GM23248 (cell line): ENCODE measurements at regions not wholly inside any gene's neighbourhood (a gene's known extent, or its start where the extent isn't known, plus 50 kb on each side); places are given as distances from the start of the nearest gene placed in this dataset.

ENCODE experiments used
- DNase-seq: peaks from one replicate; pipeline ENCODE4 v3.0.0-alpha.2; 2015
- H2AFZ ChIP-seq: fragments of 200-600 bp; sonication (generic); 2 replicates; pipeline ENCODE4 v1.6.1; 2016; ENCODE audit warnings: antibody characterized with exemption
- H3F3A ChIP-seq: fragments of 200-600 bp; sonication (generic); 2 replicates; pipeline ENCODE4 v1.6.1; 2016; ENCODE audit warnings: mild to moderate bottlenecking, antibody characterized with exemption, mixed run types; ENCODE audit not compliant: insufficient read depth
- H3K27ac ChIP-seq: fragments of 200-600 bp; sonication (generic); 2 replicates; pipeline ENCODE4 v1.5.1; 2016; ENCODE audit warnings: mild to moderate bottlenecking
- H3K27me3 ChIP-seq: fragments of 200-600 bp; sonication (generic); replicated peaks from 2 replicates; pipeline ENCODE4 v1.6.1; 2016; ENCODE audit warnings: mild to moderate bottlenecking; ENCODE audit not compliant: insufficient read depth
- H3K36me3 ChIP-seq: fragments of 200-600 bp; sonication (generic); 2 replicates; pipeline ENCODE4 v1.6.1; 2016; ENCODE audit warnings: low read depth, mild to moderate bottlenecking
- H3K4me1 ChIP-seq: fragments of 200-600 bp; sonication (generic); 2 replicates; pipeline ENCODE4 v1.6.1; 2016; ENCODE audit warnings: mild to moderate bottlenecking; ENCODE audit not compliant: insufficient read depth
- H3K4me2 ChIP-seq: fragments of 200-600 bp; sonication (generic); one replicate; pipeline ENCODE4 v1.6.1; 2016; ENCODE audit warnings: mild to moderate bottlenecking; ENCODE audit not compliant: unreplicated experiment
- H3K4me3 ChIP-seq: fragments of 200-600 bp; sonication (generic); 2 replicates; pipeline ENCODE4 v1.5.1; 2016; ENCODE audit warnings: mild to moderate bottlenecking
- H3K79me2 ChIP-seq: fragments of 200-600 bp; sonication (generic); 2 replicates; pipeline ENCODE4 v1.6.1; 2016; ENCODE audit warnings: mild to moderate bottlenecking; ENCODE audit not compliant: insufficient read depth
- H3K9ac ChIP-seq: fragments of 200-600 bp; sonication (generic); 2 replicates; pipeline ENCODE4 v1.6.1; 2016; ENCODE audit warnings: mild to moderate bottlenecking
- H3K9me2 ChIP-seq: fragments of 200-600 bp; sonication (generic); 2 replicates; pipeline ENCODE4 v1.6.1; 2016; ENCODE audit warnings: mixed run types, mild to moderate bottlenecking, moderate library complexity; ENCODE audit not compliant: insufficient read depth
- H3K9me3 ChIP-seq: fragments of 200-600 bp; sonication (generic); one replicate; pipeline ENCODE4 v1.6.1; 2017; ENCODE audit warnings: low read depth
- H4K20me1 ChIP-seq: fragments of 200-600 bp; sonication (generic); 2 replicates; pipeline ENCODE4 v1.6.0; 2016; ENCODE audit not compliant: insufficient read depth
- EZH2 ChIP-seq: fragments of 200-600 bp; sonication (generic); IDR thresholded peaks from 2 replicates; pipeline ENCODE4 v1.6.1; 2018; ENCODE audit warnings: antibody characterized with exemption, mild to moderate bottlenecking; ENCODE audit not compliant: insufficient read depth, poor library complexity, severe bottlenecking
- EZH2phosphoT487 ChIP-seq: fragments of 200-600 bp; sonication (generic); IDR thresholded peaks from 2 replicates; pipeline ENCODE4 v1.6.1; 2018; ENCODE audit warnings: antibody characterized with exemption, moderate library complexity, mild to moderate bottlenecking, low read depth; ENCODE audit not compliant: insufficient read depth
- WGBS, 2 experiments: methylation state at CpG; one replicate each; pipeline ENCODE4 v1.1.6; 2015 to 2017; ENCODE audit warnings: low lambda C conversion rate in 2 of 2, low coverage in 1 of 2; ENCODE audit errors: missing lambda C conversion rate in 2 of 2; 5-methylcytosine and 5-hydroxymethylcytosine counted together
- in situ Hi-C: fragments of 300-500 bp; cut with MboI; formaldehyde crosslinking; loops from 2 replicates; pipeline ENCODE4 v1.15.0; 2020

GRCh38 chr1:175840787-175841186 is 97.4 kb upstream of the TNR start:
- Histone ChIP-seq H3K9me3 (no peaks in the 10 kb centered on the region), H3K36me3 (no peaks in the 10 kb centered on the region), H3K27me3 (peaks cover 7% of the 10 kb centered on the region; the same call in 1 of the 2 replicates), H3F3A (no peaks in the 10 kb centered on the region), H3K4me2 (no peak overlapping the region), H3K27ac (no peak overlapping the region), H3K9ac (no peak overlapping the region), H3K79me2 (no peaks in the 10 kb centered on the region), H3K4me3 (no peak overlapping the region), H3K4me1 (no peaks in the 10 kb centered on the region), H2AFZ (no peak overlapping the region), H3K9me2 (no peaks in the 10 kb centered on the region), H4K20me1 (no peaks in the 10 kb centered on the region)
- WGBS, 2 experiments: 56 to 65% methylated on average over 5 of the region's 5 CpGs
- DNase-seq: no peak
- in situ Hi-C loops: no loop called here
- no peak for TF ChIP-seq EZH2
- no peak for TF ChIP-seq EZH2phosphoT487

DNA sequence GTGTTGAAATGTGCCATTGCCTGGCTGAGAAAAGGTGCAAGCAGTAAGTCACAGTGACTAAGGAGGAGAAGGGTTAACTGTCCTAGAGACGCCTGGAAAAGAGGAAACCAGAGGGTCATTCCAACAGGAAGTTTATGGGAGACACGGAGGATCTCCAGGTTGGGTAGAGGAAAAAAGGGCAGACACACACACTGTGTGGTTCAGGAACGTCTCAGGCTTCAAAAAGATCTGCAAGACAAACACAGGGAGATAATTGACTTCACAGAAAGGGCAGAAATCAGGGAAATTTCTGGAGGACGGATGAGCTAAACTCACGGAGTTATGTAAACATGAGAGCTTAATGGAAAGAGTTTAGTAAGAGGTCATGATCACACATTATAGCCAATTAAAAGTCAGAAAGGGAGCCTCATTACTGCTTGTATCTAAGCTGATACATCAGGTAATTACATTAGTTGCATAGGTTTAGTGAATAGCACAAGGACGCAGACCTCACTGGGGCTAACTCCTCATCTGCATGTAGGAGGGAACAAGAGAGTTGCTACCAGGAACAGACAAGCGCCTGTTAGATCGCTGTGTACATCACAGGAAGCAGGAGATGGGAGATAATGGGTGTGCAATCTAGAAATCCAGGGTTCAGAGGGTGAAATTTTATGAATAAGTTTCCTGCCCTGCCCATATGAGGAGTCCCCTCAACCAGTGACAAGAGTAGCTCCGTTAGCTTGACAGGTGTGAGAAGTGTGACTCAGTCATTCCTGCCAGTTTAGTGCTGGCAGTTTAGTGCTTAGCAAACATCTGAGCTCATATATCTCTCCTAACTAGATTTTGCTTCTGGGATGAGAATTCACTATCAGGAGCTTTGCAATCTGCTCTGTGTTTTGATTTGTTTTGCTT is 96.6 kb upstream of the TNR start:
- no peak for TF ChIP-seq EZH2phosphoT487
- TF ChIP-seq EZH2: no peak
- no peak overlapping the region for H3K4me2 ChIP-seq
- H4K20me1 ChIP-seq: no peaks in the 10 kb centered on the region
- H2AFZ ChIP-seq: no peak overlapping the region
- WGBS, 2 experiments: 13 to 15% methylated on average over 9 of the region's 9 CpGs
- no peak overlapping the region for H3K27ac ChIP-seq
- H3K4me1 ChIP-seq: no peaks in the 10 kb centered on the region
- in situ Hi-C loops: no loop called here
- H3K4me3 ChIP-seq: no peak overlapping the region
- no peaks in the 10 kb centered on the region for H3K36me3 ChIP-seq
- peaks cover 7% of the 10 kb centered on the region; the same call in 1 of the 2 replicates for H3K27me3 ChIP-seq
- H3F3A ChIP-seq: no peaks in the 10 kb centered on the region
- no peak overlapping the region for H3K9ac ChIP-seq
- no peak for DNase-seq
- no peaks in the 10 kb centered on the region for H3K9me3 ChIP-seq
- no peaks in the 10 kb centered on the region for H3K9me2 ChIP-seq
- H3K79me2 ChIP-seq: no peaks in the 10 kb centered on the region

DNA sequence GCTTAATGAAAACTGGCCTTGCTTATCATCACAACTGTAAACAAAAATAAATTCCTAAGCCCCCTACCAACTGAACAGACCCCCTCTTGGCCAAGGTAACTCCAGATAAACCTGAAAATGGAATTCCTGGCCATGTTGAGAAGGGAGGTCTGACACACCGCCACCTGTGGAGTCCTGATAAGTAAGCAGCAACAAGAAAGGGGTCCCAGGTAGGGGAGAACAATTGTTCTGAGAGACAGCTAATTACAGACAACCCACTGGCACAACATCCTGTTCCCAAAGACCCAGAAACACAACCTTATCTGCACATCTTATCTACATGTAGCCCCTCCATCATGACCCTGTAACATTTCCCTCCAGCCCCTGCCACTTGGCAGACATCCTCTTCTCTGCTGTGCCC is 91.2 kb upstream of the TNR start:
- no peak overlapping the region for H3K27ac ChIP-seq
- no peak overlapping the region for H3K4me3 ChIP-seq
- no peaks in the 10 kb centered on the region for H3K27me3 ChIP-seq
- H3F3A ChIP-seq: no peaks in the 10 kb centered on the region
- H2AFZ ChIP-seq: no peak overlapping the region
- no peak overlapping the region for H3K9ac ChIP-seq
- 45 to 47% methylated on average over 1 of the region's 1 CpG for WGBS, 2 experiments
- H4K20me1 ChIP-seq: no peaks in the 10 kb centered on the region
- no peaks in the 10 kb centered on the region for H3K4me1 ChIP-seq
- no peaks in the 10 kb centered on the region for H3K9me3 ChIP-seq
- in situ Hi-C loops: no loop called here
- no peak for DNase-seq
- H3K79me2 ChIP-seq: no peaks in the 10 kb centered on the region
- no peak for TF ChIP-seq EZH2phosphoT487
- TF ChIP-seq EZH2: no peak
- H3K4me2 ChIP-seq: no peak overlapping the region
- no peaks in the 10 kb centered on the region for H3K36me3 ChIP-seq
- no peaks in the 10 kb centered on the region for H3K9me2 ChIP-seq

DNA sequence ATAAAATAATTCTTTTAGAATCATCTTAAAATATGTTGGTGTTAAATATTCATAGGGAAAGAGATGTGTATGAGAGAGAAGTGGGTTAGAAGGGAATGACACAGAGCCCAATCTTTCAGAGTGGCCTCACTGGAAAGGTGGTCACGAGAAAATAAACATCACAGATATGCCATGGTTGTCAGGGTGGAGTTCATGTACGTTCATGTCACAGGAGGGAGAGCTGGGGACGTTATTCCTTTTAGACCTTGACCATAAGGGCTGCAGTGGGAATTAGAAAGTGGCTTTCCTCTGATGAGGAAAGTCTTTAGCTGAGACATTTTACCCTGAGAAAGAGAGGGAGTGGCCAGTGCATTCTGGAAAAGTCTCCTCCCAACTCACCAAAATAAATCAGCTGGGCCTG is 90.6 kb upstream of the TNR start:
- Histone ChIP-seq H3K79me2 (no peaks in the 10 kb centered on the region), H3K4me1 (no peaks in the 10 kb centered on the region), H3K9me3 (no peaks in the 10 kb centered on the region), H3F3A (no peaks in the 10 kb centered on the region), H3K4me3 (no peak overlapping the region), H3K36me3 (no peaks in the 10 kb centered on the region), H3K9ac (no peak overlapping the region), H3K9me2 (no peaks in the 10 kb centered on the region), H3K4me2 (no peak overlapping the region), H3K27ac (no peak overlapping the region), H4K20me1 (no peaks in the 10 kb centered on the region), H2AFZ (no peak overlapping the region), H3K27me3 (no peaks in the 10 kb centered on the region)
- no peak for TF ChIP-seq EZH2phosphoT487
- no peak for TF ChIP-seq EZH2
- WGBS, 2 experiments: 9 to 10% methylated on average over 3 of the region's 3 CpGs
- in situ Hi-C loops: no loop called here
- DNase-seq: no peak
